Eye (tissue), 1 donor: ENCODE measurements at regions not wholly inside any gene's neighbourhood (a gene's known extent, or its start where the extent isn't known, plus 50 kb on each side); places are given as distances from the start of the nearest gene placed in this dataset.
A peak's percentile ranks its signal among the peaks of the same experiment; 100 is the strongest.
"Not testable (repeated sequence)": the region's sequence is repeated elsewhere in the genome, so short reads cannot be mapped to it uniquely, and the experiment has no call there.

Source experiments
- DNase-seq: peaks from one replicate; pipeline ENCODE4 v3.0.0-alpha.2; 2015

DNA sequence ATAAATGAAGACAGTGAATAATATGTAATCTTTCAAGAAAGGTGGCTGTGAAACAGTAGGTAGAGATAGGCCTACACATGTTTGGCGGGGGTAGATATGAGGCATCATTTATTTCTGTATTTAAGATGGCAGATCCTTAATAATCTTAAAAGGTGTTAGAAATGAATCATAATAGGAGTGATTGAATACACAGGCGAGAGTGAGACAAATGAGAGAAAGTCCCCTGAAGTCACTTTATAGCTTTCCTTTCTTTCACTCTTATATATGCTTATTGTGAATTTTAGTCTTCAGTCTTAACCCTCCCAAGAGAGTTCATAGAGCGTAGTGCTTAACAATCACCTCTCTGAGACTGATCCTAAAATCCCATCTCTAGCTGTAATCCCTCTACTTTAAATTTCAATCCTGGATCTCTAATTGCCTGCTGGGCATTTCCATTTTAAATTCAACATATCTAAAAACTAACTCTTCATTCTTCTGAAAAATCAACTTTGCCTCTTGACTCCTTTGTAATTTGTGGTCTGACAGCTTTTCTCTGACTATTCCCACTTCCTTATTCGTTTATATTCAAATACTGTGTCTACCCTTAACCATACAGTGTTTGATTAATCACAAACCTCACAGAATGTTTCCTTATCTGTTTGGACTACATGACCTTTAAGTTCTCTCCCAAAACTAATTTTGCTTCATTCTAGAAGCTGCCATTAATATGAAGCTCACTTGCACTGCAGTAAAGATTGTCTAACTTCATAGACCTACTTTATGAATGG lies 463.7 kb upstream of the FSIP2 start:
- DNase-seq: no peak

DNA sequence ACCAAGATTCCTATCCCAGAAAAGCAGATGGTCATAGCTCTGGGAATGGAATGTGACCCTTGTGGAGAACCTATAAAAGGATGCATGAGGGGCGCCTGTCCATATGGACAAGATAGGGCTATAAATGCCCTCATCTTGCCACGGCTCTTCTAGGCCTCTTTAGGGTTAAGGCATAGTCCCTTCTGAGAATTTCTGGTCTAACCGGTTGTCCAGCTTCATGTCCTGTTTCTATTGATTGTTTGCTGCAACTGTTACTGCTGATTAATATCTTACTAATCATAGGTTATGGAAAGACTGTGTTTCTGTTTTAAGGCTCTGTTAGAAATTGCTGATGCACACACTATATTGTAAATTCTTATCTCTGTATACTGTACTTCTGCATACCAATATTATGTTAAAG lies 462.6 kb upstream of the FSIP2 start:
- DNase-seq: not testable (repeated sequence)

DNA sequence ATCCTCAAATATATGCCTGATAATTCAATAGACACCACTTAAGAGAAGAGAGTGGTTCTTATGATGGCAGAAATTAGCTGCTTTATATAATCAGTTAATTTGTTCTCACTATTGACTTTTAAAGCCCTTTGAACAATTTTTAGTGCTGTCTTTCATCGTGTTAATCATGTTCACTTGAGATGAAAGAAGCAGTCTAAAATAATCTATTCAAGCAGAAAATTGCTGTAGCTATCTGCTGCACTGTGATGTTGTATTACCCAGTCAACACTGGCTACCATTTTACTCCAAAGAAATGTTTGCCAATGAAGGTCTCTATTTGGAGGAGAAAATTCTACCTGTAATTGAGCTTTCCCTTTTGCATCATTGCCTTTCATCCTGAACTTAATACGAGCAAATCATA lies 459.8 kb upstream of the FSIP2 start:
- DNase-seq: peak; percentile 80

- DNase-seq: peak; percentile 51
These were observed 458.6 kb upstream of the FSIP2 start for GRCh38 chr2:185279999-185280398.

GRCh38 chr2:185284696-185285095 lies 453.9 kb upstream of the FSIP2 start:
- DNase-seq: no peak

DNA sequence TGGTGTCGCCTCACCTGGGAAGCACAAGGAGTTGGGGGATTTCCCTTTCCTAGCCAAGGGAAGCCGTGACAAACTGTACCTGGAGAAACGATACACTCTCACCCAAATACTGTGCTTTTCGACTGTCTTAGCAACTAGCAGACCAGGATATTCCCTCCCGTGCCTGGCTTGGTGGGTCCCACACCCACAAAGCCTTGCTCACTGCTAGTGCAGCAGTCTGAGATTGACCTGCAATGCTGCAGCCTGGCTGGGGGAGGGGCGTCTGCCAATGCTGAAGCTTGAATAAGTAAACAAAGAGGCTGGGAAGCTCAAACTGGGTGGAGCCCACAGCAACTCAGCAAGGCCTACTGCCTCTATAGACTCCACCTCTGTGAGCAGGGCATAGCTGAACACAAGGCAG lies 448.6 kb upstream of the FSIP2 start:
- DNase-seq: peak; percentile 24

- DNase-seq: peak; percentile 64
These were observed 447.5 kb upstream of the FSIP2 start for GRCh38 chr2:185291035-185291647.

DNA sequence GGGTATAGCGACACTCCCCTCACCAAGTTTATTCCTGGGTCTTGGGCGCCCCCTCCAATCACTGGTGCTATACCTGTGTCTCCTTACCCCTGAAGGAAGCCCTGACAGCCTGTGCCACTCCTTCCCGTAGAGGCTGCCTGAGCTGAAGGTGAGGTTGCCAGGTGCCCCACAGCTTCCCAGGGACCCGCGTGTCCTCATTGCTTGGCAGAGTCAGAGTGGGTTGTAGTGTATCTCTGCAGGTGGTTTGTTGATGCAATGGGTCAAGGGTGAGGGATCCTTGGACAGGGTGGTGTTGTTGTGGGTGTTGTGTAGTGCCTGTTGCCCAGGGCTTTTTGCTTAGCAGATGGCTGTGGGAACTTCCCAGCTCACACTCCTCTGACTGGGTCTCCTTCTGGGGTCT lies 438.7 kb upstream of the FSIP2 start:
- DNase-seq: no peak

DNA sequence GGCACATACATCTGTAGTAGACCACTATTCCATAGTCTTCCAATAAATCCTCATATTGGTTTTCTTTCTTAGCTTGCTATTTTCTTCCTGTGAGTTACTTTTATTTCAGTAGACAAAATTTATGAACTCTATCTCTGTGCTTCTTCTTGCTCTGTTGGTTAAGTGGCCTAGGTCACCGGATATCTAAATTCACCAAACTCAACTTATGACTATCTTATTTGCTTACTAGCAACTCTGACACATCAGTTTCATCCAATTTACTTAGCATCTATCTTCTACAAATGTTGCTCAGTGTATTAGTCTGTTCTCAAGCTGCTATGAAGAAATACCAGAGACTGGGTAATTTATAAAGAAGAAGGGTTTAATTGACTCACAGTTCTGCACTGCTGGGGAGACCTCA lies 432.5 kb upstream of the FSIP2 start:
- no peak for DNase-seq

- no peak for DNase-seq
These were observed 422.2 kb upstream of the FSIP2 start for GRCh38 chr2:185316383-185316782.

- DNase-seq: no peak
These were observed 420.3 kb upstream of the FSIP2 start for GRCh38 chr2:185318271-185318724.

- DNase-seq: no peak
These were observed 402.7 kb upstream of the FSIP2 start for GRCh38 chr2:185335879-185336278.

DNA sequence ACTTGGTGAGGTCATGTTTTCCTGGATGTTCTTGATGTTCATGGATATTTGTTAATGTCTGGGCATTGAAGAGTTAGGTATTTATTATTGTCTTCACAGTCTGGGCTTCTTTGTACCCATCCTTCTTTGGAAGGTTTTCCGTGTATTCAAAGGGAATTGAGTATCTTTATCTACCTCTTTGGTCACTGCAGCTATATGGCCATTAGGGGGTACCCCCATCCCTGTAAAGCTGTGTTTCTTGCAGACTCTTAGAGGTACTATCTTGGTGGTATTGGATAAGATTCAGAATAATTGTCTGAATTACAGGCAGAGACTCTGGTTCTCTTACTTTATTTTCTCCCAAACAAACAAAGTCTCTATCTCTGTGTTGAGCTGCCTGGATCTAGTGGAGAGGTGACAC lies 401.6 kb upstream of the FSIP2 start:
- DNase-seq: no peak

DNA sequence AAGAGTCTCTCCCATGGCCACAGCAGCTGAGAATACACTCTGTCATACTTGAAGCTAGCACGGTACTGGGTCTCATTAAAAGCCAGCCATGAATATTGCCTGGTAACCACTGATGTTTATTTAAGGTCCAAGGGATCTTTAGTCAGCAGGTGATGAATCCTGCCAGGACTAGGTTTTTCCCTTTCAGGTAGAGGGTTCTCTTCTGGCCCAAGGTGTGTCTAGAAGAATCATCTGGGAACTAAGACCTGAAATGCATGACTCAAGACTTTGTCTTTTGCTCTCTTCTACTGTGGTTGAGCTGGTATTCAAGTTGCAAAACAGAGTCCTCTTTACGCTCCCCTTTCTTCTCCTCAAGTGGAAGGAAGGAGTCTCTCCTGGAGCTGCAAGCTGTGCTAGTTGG lies 400.5 kb upstream of the FSIP2 start:
- DNase-seq: no peak

DNA sequence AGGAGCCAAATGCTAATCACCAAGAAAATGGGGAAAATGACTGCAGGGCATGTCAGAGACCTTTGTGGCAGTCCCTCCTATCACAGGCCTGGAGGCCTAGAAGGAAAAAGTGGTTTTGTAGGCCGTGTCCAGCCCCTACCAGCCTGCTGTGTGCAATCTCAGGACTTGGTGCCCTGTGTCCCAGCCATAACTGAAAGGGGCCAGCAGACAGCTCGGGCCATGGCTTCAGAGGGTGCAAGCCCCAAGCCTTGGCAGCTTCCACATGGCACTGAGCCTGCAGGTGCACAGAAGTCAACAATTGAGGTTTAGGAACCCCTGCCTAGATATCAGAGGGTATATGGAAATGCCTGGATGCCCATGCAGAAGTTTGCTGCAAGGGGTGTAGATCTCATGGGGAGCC lies 391.2 kb upstream of the FSIP2 start:
- DNase-seq: no peak

DNA sequence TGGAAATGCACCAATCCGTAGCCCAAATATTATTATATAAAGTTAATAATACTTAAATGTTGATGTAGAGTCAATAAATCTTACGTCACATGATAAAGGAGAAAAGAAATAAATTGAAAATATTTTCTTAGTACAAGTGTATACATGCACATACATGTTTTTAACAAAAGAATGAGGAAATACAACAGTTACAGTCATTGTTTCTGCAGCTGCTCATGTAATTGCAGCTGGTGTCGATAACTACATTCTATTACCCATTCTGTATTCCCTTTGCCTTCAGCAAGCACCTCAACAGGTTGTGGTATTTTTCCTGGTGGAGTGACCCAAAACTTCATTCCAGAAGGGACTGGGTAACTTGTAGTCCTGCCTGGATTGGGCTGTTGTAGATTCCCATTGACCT lies 377.8 kb upstream of the FSIP2 start:
- no peak for DNase-seq

DNA sequence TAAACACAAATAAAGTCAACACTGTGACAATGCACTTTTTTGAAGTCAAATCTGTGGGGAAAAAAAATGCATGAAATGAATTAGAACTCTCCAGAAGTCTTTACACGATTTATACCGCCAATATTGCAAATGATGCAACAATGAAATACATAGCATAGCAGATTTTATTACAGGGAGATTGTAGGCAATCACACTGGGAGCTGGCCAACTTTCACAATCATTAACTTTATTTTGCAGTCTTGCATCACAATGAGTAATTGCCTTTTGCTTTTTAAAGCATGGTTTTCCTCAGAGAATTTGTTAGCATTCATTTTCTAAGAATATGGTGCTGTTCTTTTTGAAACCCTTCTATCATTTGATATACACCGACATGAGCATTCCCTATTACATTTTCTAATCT lies 366.4 kb upstream of the FSIP2 start:
- no peak for DNase-seq

- DNase-seq: no peak
These were observed 365.4 kb upstream of the FSIP2 start for GRCh38 chr2:185373229-185373628.

GRCh38 chr2:185374878-185375277 lies 363.7 kb upstream of the FSIP2 start:
- no peak for DNase-seq

- no peak for DNase-seq
These were observed 362.9 kb upstream of the FSIP2 start for GRCh38 chr2:185375731-185376130.

GRCh38 chr2:185381631-185382030 lies 357.0 kb upstream of the FSIP2 start:
- no peak for DNase-seq

DNA sequence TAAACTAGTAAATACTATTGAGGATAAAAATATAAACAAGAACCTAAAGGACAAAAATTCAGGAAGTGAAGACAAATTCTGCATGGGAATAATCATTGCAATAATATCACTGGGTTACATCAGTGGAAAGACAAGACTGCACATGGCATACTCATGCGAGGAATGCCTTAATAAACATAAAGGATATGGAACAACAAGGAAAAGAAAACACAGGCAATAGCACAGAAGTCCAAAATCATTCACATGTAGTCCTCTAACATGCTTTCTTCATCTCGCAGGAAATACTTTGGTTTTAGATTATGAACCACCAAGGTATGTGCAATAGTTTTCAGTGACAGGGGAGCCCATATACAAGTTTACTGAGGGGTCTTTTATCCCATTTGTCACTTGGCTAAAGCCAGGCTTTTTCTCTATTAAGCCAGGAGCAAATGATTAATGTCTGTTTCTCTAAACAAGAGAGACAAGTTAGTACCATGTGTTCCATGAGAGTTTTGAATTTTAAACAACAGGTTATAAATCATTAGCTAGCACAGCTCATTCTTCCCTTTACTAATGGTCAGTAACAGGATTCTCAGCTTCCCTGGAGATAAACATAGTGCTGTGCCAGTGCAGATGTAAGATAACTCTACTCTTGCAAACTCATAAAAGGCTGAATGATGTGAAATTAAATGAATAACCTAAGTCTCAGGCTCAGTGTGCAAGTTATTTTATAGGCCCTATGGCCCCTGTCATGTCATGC lies 353.6 kb upstream of the FSIP2 start:
- no peak for DNase-seq

DNA sequence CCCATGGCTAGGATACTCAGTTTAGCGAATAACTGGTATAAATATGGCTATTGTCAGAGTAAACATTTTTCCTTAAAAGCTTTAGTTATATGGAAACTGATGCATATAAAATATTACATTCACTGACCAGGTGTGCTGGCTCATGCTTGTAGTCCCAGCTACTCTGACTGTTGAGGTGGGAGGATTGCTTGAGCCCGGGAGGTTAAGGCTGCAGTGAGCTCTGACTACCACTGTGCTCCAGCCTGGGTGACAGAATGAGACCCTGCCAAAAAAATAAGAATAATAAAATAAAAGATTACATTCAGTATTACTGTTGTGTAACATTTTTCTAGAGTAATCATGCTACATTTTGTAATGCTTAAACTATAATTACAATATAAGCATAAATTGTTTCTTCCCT lies 350.4 kb upstream of the FSIP2 start:
- no peak for DNase-seq

DNA sequence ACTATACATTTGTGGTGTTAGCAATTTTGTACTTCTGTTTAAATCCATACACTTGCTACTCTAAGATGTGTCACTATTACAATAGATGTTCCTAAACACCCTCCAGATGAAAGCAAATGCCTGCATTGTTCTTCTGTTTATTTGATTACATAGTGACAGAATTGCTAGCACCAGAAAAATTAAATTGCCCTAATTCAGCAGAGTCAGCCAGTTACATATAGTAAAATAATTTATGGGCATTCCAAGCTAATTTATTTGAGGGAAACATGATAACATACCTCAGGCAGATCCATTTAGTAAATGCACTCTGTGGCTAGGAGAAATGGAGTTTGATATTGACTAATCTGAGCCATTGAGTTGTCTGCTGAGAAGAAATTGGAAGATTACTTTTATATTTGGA lies 347.1 kb upstream of the FSIP2 start:
- no peak for DNase-seq
